NCI-H2227 treated with DMSO at 0.1 percent for 48 hours (cell line): ENCODE measurements at regions not wholly inside any gene's neighbourhood (a gene's known extent, or its start where the extent isn't known, plus 50 kb on each side); places are given as distances from the start of the nearest gene placed in this dataset.

ENCODE experiments used
- DNase-seq: peaks from one replicate; lab custom pipeline; 2025; lab: John Stamatoyannopoulos, UW

- DNase-seq: no peak
Measured at GRCh38 chr4:187181054-187181453, 457.4 kb upstream of the FAT1 start.

- no peak for DNase-seq
Measured at GRCh38 chr4:187183346-187183745, 459.7 kb upstream of the FAT1 start.

- no peak for DNase-seq
Measured at GRCh38 chr4:187183826-187184225, 460.2 kb upstream of the FAT1 start.

- no peak for DNase-seq
Measured at GRCh38 chr4:187184508-187184907, 460.9 kb upstream of the FAT1 start.

GRCh38 chr4:187188118-187188517 lies 464.5 kb upstream of the FAT1 start:
- DNase-seq: no peak

- DNase-seq: no peak
Measured at GRCh38 chr4:187188741-187189140, 465.1 kb upstream of the FAT1 start.

- DNase-seq: no peak
Measured at GRCh38 chr4:187190390-187190789, 466.7 kb upstream of the FAT1 start.

- DNase-seq: no peak
Measured at GRCh38 chr4:187191676-187192075, 468.0 kb upstream of the FAT1 start.

GRCh38 chr4:187192266-187192665 lies 468.6 kb upstream of the FAT1 start:
- DNase-seq: no peak

GRCh38 chr4:187193141-187193540 lies 469.5 kb upstream of the FAT1 start:
- DNase-seq: no peak

GRCh38 chr4:187204389-187204918 lies 480.8 kb upstream of the FAT1 start:
- DNase-seq: no peak

- no peak for DNase-seq
Measured at GRCh38 chr4:187207931-187208330, 484.3 kb upstream of the FAT1 start.

- no peak for DNase-seq
Measured at GRCh38 chr4:187208651-187209050, 485.0 kb upstream of the FAT1 start.

- no peak for DNase-seq
Measured at GRCh38 chr4:187209921-187210613, 486.4 kb upstream of the FAT1 start.

GRCh38 chr4:187212446-187213080 lies 488.9 kb upstream of the FAT1 start:
- no peak for DNase-seq

- no peak for DNase-seq
Measured at GRCh38 chr4:187215438-187215837, 491.8 kb upstream of the FAT1 start.

GRCh38 chr4:187218705-187219245 lies 495.1 kb upstream of the FAT1 start:
- DNase-seq: no peak

- no peak for DNase-seq
Measured at GRCh38 chr4:187224560-187224959, 500.9 kb upstream of the FAT1 start.

GRCh38 chr4:187227907-187228704 lies 504.4 kb upstream of the FAT1 start:
- no peak for DNase-seq

GRCh38 chr4:187232196-187232595 lies 508.5 kb upstream of the FAT1 start:
- DNase-seq: no peak

GRCh38 chr4:187232796-187233195 lies 509.1 kb upstream of the FAT1 start:
- no peak for DNase-seq

- DNase-seq: no peak
Measured at GRCh38 chr4:187235456-187236170, 512.0 kb upstream of the FAT1 start.
